Lung (tissue), 11 donors: ENCODE measurements at regions not wholly inside any gene's neighbourhood (a gene's known extent, or its start where the extent isn't known, plus 50 kb on each side); places are given as distances from the start of the nearest gene placed in this dataset.

Experiments used
- ATAC-seq: fragments of 200-7000 bp; cut with Tn5 transposase; one replicate; pipeline ENCODE4 v1.9.1; 2020; ENCODE audit warnings: moderate number of reproducible peaks; ENCODE audit not compliant: insufficient read depth, low FRiP score
- DNase-seq, 3 donors: peaks; one replicate each; pipeline ENCODE4 v3.0.0-alpha.2; 2013 to 2017
- H3K27ac ChIP-seq, 2 donors: one replicate each; pipeline ENCODE4 v1.5.1; 2013; ENCODE audit warnings: mild to moderate bottlenecking in 2 of 2, moderate library complexity in 2 of 2, control low read depth in 1 of 2, inconsistent platforms in 1 of 2, low read depth in 1 of 2, low read length in 1 of 2
- H3K27me3 ChIP-seq, 3 donors: one replicate each; pipeline ENCODE4 v1.5.1; 2013; ENCODE audit warnings: low read length in 2 of 3; ENCODE audit not compliant: control insufficient read depth in 3 of 3, insufficient read depth in 3 of 3
- H3K36me3 ChIP-seq, 4 donors: one replicate each; pipeline ENCODE4 v1.5.1; 2013; ENCODE audit warnings: low read length in 4 of 4, mild to moderate bottlenecking in 1 of 4, moderate library complexity in 1 of 4; ENCODE audit not compliant: control insufficient read depth in 4 of 4, insufficient read depth in 4 of 4
- H3K4me1 ChIP-seq, 5 donors: one replicate each; pipeline ENCODE4 v1.5.1; 2013; ENCODE audit warnings: low read length in 5 of 5, mild to moderate bottlenecking in 2 of 5, moderate library complexity in 1 of 5; ENCODE audit not compliant: control insufficient read depth in 5 of 5, insufficient read depth in 5 of 5
- H3K4me3 ChIP-seq: one replicate; pipeline ENCODE4 v1.5.1; 2013; ENCODE audit warnings: mild to moderate bottlenecking, control low read depth, moderate library complexity
- H3K9ac ChIP-seq, 2 donors: one replicate each; pipeline ENCODE4 v1.5.1; 2013; ENCODE audit warnings: low read length in 2 of 2, control low read depth in 1 of 2; ENCODE audit not compliant: insufficient read depth in 1 of 2
- H3K9me3 ChIP-seq, 4 donors: one replicate each; pipeline ENCODE4 v1.5.1; 2013; ENCODE audit warnings: low read length in 3 of 4, mild to moderate bottlenecking in 1 of 4, moderate library complexity in 1 of 4; ENCODE audit not compliant: control insufficient read depth in 4 of 4, insufficient read depth in 3 of 4
- WGBS, 2 donors: extraction: QIAGEN DNeasy Blood & Tissue Kit; methylation state at CpG; one replicate each; pipeline ENCODE4 v1.1.7; 2013; 5-methylcytosine and 5-hydroxymethylcytosine counted together
- TF ChIP-seq, protein P1 (sequence below): IDR thresholded peaks from 2 replicates; pipeline ENCODE4 v1.5.1; 2012; ENCODE audit warnings: mild to moderate bottlenecking; ENCODE audit errors: control extremely low read depth, extremely low read depth
- donor health status: control.
- donor health status: control.
- donor health status: Bipolar disorder and iron deficiency.
- donor health status: healthy.
- donor health status: DM: yes; HTN: yes; CAD: no.

DNA sequence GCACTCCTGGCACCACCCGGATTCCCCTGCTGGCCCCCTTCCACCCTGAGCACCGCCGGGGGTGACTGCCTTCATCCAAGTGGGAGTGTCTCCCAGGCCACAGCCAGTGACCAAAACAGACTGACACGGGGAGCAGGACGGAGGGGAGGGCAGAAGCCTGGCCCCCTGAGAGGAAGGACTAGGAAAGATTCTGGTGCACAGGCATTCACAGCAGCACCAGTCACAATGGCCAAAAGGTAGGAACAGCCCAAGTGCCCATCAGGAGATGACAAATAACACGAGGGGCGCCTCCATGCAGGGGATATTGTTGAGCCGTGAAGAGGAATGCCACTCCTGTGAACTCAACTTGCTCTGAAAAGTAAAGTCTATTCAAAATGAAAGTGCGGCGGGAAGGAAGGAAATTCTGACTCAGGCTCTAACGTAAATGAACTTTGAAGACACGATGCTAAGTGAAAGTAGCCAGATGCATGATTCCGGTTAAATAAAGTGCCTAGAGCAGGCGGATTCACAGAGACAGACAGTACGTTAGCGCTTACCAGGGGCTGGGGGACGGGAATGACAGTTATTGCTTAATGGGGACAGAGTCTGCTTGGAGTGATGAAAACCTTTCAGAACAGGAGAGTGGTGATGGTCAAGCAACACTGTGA is 146.1 kb upstream of the NCOR2 start:
- Histone ChIP-seq H3K9me3 (no peaks in the 10 kb centered on the region), H3K4me1 (peaks cover 0 to 20% (median 11%) of the 10 kb centered on the region in 5 donors), H3K36me3 (no peaks in the 10 kb centered on the region), H3K4me3 (no peak overlapping the region), H3K27me3 (no peaks in the 10 kb centered on the region), H3K27ac (peak overlapping the region; percentile 86 to 93), H3K9ac (peak overlapping the region in 1 of 2 donors; percentile 37)
- TF ChIP-seq, protein P1, sequence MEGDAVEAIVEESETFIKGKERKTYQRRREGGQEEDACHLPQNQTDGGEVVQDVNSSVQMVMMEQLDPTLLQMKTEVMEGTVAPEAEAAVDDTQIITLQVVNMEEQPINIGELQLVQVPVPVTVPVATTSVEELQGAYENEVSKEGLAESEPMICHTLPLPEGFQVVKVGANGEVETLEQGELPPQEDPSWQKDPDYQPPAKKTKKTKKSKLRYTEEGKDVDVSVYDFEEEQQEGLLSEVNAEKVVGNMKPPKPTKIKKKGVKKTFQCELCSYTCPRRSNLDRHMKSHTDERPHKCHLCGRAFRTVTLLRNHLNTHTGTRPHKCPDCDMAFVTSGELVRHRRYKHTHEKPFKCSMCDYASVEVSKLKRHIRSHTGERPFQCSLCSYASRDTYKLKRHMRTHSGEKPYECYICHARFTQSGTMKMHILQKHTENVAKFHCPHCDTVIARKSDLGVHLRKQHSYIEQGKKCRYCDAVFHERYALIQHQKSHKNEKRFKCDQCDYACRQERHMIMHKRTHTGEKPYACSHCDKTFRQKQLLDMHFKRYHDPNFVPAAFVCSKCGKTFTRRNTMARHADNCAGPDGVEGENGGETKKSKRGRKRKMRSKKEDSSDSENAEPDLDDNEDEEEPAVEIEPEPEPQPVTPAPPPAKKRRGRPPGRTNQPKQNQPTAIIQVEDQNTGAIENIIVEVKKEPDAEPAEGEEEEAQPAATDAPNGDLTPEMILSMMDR = no peak
- 6 to 8% methylated on average over 17 of the region's 17 CpGs for WGBS, 2 donors
- DNase-seq (peak; percentile 53 to 89 (median 81)), ATAC-seq (peak; percentile 30)

DNA sequence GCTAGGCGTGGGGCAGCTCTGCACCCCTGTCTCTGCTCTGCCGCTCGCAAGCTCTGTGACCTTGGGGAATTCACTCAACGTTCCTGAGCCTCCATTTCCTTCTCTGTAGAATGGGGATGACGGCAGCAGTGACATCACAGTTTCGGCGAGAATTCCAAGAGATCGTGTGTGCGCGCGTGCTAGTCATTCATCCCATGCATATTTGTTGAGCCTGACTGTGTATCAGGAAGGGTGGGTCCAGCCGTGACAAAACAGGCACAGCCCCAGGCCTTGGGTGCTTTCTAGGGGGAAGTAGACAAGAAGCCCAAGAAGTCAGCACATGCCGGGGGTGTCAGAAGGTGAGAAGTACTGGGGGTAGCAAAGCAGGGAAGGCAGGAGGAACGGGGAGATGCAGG is 145.6 kb upstream of the NCOR2 start:
- no peak overlapping the region for H3K9ac ChIP-seq
- no peaks in the 10 kb centered on the region for H3K27me3 ChIP-seq
- 45 to 49% methylated on average over 13 to 14 of the region's 14 CpGs for WGBS, 2 donors
- H3K27ac ChIP-seq = peak overlapping the region; percentile 86 to 93
- peaks cover 0 to 20% (median 11%) of the 10 kb centered on the region in 5 donors for H3K4me1 ChIP-seq
- no peak for DNase-seq
- no peak overlapping the region for H3K4me3 ChIP-seq
- peak; percentile 6 for ATAC-seq
- no peaks in the 10 kb centered on the region for H3K36me3 ChIP-seq
- no peaks in the 10 kb centered on the region for H3K9me3 ChIP-seq
- TF ChIP-seq, protein P1 = no peak

DNA sequence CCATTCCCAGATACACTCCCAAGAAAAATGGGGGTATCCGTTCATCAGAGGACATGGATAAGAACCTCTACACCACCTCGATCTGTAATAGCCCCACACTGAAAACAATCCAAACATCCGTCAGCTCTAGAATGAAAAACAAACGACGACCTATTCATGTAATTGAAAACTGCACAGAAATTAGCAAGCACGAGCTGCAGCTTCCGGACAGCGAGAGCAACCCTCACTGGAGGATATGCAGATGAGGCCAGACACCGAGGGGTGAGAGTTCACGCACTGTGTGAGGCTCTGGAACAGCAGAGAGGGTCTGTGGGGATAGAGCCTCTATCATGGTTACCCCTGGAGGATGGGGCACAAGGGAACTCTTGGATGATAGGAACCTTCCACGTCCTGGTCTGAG is 143.9 kb upstream of the NCOR2 start:
- H3K27ac ChIP-seq = no peak overlapping the region
- TF ChIP-seq, protein P1 = no peak
- no peak for DNase-seq

More for the DNA sequence above, 143.9 kb upstream of the NCOR2 start:
- H3K36me3 ChIP-seq = no peaks in the 10 kb centered on the region
- 80 to 86% methylated on average over 11 of the region's 11 CpGs for WGBS, 2 donors
- no peak overlapping the region for H3K9ac ChIP-seq
- peaks cover 0 to 16% (median 11%) of the 10 kb centered on the region in 5 donors for H3K4me1 ChIP-seq
- H3K27me3 ChIP-seq = no peaks in the 10 kb centered on the region
- no peak overlapping the region for H3K4me3 ChIP-seq
- peaks cover 0 to 5% (median 2%) of the 10 kb centered on the region in 4 donors for H3K9me3 ChIP-seq
- ATAC-seq = no peak
